ENCODE measurements at regions not wholly inside any gene's neighbourhood (a gene's known extent, or its start where the extent isn't known, plus 50 kb on each side); places are given as distances from the start of the nearest gene placed in this dataset.

GRCh38 chr10:4108693-4109092 is 323.7 kb upstream of the KLF6 start:
- CTCF ChIA-PET: no interaction called here
- POLR2A ChIA-PET (ENCODE audit: low non-redundant PET): no interaction called here

GRCh38 chr10:4107285-4107851 is 322.4 kb upstream of the KLF6 start:
- no peak overlapping the region for H3K27ac ChIP-seq
- no peak for TF ChIP-seq CTCF (conservative IDR thresholded peaks at IDR 0.05; ENCODE audit: low read depth)
- ChIA-PET CTCF (interaction anchor here (0.8 kb wide), 1 partner anchor 16 kb away, joined by 3 read pairs; no protein-coding TSS in a partner anchor), POLR2A (ENCODE audit: low non-redundant PET) (no interaction called here)
- DNase-seq (ENCODE audit: low spot score): no peak

More at GRCh38 chr10:4108693-4109092, 323.7 kb upstream of the KLF6 start:
- DNase-seq (ENCODE audit: low spot score): no peak
- no peak overlapping the region for H3K27ac ChIP-seq
- no peak for TF ChIP-seq CTCF (conservative IDR thresholded peaks at IDR 0.05; ENCODE audit: low read depth)

GRCh38 chr10:4103603-4104002 is 318.6 kb upstream of the KLF6 start:
- ChIA-PET POLR2A (ENCODE audit: low non-redundant PET) (no interaction called here), CTCF (no interaction called here)
- no peak overlapping the region for H3K27ac ChIP-seq
- DNase-seq (ENCODE audit: low spot score): no peak
- TF ChIP-seq CTCF (conservative IDR thresholded peaks at IDR 0.05; ENCODE audit: low read depth): no peak

GRCh38 chr10:4102802-4103344 is 317.9 kb upstream of the KLF6 start:
- H3K27ac ChIP-seq: no peak overlapping the region
- ChIA-PET CTCF (interaction anchor here (0.7 kb wide), 1 partner anchor 266 kb away, joined by 3 read pairs; no protein-coding TSS in a partner anchor), POLR2A (ENCODE audit: low non-redundant PET) (no interaction called here)
- peak; percentile 14 for DNase-seq (ENCODE audit: low spot score)
- no peak for TF ChIP-seq CTCF (conservative IDR thresholded peaks at IDR 0.05; ENCODE audit: low read depth)

- ChIA-PET POLR2A (ENCODE audit: low non-redundant PET) (no interaction called here), CTCF (no interaction called here)
- no peak for DNase-seq (ENCODE audit: low spot score)
- H3K27ac ChIP-seq: no peak overlapping the region
- TF ChIP-seq CTCF (conservative IDR thresholded peaks at IDR 0.05; ENCODE audit: low read depth): no peak
These were observed 317.1 kb upstream of the KLF6 start for GRCh38 chr10:4101918-4102654.

GRCh38 chr10:4100380-4100779 is 315.4 kb upstream of the KLF6 start:
- DNase-seq (ENCODE audit: low spot score): no peak
- CTCF ChIA-PET: interaction anchor here (0.7 kb wide), 2 partner anchors 28 to 1257 kb away, joined by 3 to 5 read pairs; no protein-coding TSS in a partner anchor

More at GRCh38 chr10:4100380-4100779, 315.4 kb upstream of the KLF6 start:
- H3K27ac ChIP-seq: no peak overlapping the region
- POLR2A ChIA-PET (ENCODE audit: low non-redundant PET): no interaction called here
- no peak for TF ChIP-seq CTCF (conservative IDR thresholded peaks at IDR 0.05; ENCODE audit: low read depth)

All from RWPE1 (cell line).